Brain microvascular endothelial cell (primary cell): ENCODE measurements at regions not wholly inside any gene's neighbourhood (a gene's known extent, or its start where the extent isn't known, plus 50 kb on each side); places are given as distances from the start of the nearest gene placed in this dataset.
"Not testable (repeated sequence)": the region's sequence is repeated elsewhere in the genome, so short reads cannot be mapped to it uniquely, and the experiment has no call there.

Source experiments
- DNase-seq: peaks from one replicate; pipeline ENCODE4 v3.0.0-alpha.2; 2020
- H3K27ac ChIP-seq: fragments of 250-450 bp; sonication (Bioruptor Pico); 2 replicates; pipeline ENCODE4 v1.5.1; 2020; ENCODE audit warnings: mild to moderate bottlenecking, moderate library complexity
- H3K27me3 ChIP-seq: fragments of 250-450 bp; sonication (Bioruptor Pico); replicated peaks from 2 replicates; pipeline ENCODE4 v1.5.1; 2020; ENCODE audit warnings: mild to moderate bottlenecking
- H3K36me3 ChIP-seq: fragments of 250-450 bp; sonication (Bioruptor Pico); replicated peaks from 2 replicates; pipeline ENCODE4 v1.5.1; 2020; ENCODE audit warnings: mild to moderate bottlenecking
- H3K4me3 ChIP-seq: 2 replicates; pipeline ENCODE4 v1.5.1; 2011; ENCODE audit warnings: low read depth, mild to moderate bottlenecking, control low read depth, low read length, moderate library complexity
- CTCF ChIP-seq: IDR thresholded peaks from 2 replicates; pipeline ENCODE4 v1.5.1; 2011; ENCODE audit warnings: low read depth, mild to moderate bottlenecking, moderate library complexity, low read length, control low read depth, inconsistent platforms; ENCODE audit errors: missing control alignments
- in situ Hi-C: cut with HindIII; loops from 2 replicates; pipeline ENCODE4 v1.10.0; 2017; ENCODE audit warnings: low sequenced_read_pairs, low pct_ligation_motif_present

GRCh38 chr10:36781570-36781969, 343.8 kb upstream of the ANKRD30A start:
- Histone ChIP-seq H3K36me3 (no peaks in the 10 kb centered on the region), H3K4me3 (no peak overlapping the region), H3K27me3 (no peaks in the 10 kb centered on the region), H3K27ac (no peak overlapping the region)
- DNase-seq, result no peak
- in situ Hi-C loops, result loop anchor here (25.0 kb wide), 1 partner anchor 1144 kb away; the partner anchor contains the start of gene FZD8
- TF ChIP-seq CTCF, result no peak

GRCh38 chr10:36780158-36780557, 345.2 kb upstream of the ANKRD30A start:
- no peak for TF ChIP-seq CTCF
- Histone ChIP-seq H3K36me3 (no peaks in the 10 kb centered on the region), H3K27me3 (no peaks in the 10 kb centered on the region), H3K4me3 (no peak overlapping the region), H3K27ac (no peak overlapping the region)
- DNase-seq, result no peak
- in situ Hi-C loops, result loop anchor here (25.0 kb wide), 1 partner anchor 1143 kb away; the partner anchor contains the start of gene FZD8

GRCh38 chr10:36779238-36779846, 346.1 kb upstream of the ANKRD30A start:
- DNase-seq, result peak; percentile 65

GRCh38 chr10:36778651-36779050, 346.7 kb upstream of the ANKRD30A start:
- in situ Hi-C loops, result loop anchor here (25.0 kb wide), 1 partner anchor 1141 kb away; the partner anchor contains the start of gene FZD8
- H3K27me3 ChIP-seq, result no peaks in the 10 kb centered on the region
- H3K4me3 ChIP-seq, result no peak overlapping the region
- no peaks in the 10 kb centered on the region for H3K36me3 ChIP-seq
- no peak for DNase-seq
- no peak for TF ChIP-seq CTCF
- H3K27ac ChIP-seq, result no peak overlapping the region

More at GRCh38 chr10:36779238-36779846, 346.1 kb upstream of the ANKRD30A start:
- in situ Hi-C loops, result loop anchor here (25.0 kb wide), 1 partner anchor 1142 kb away; the partner anchor contains the start of gene FZD8
- Histone ChIP-seq H3K27ac (no peak overlapping the region), H3K36me3 (no peaks in the 10 kb centered on the region), H3K27me3 (no peaks in the 10 kb centered on the region), H3K4me3 (no peak overlapping the region)
- TF ChIP-seq CTCF, result peak; percentile 81

GRCh38 chr10:36773652-36774051, 351.7 kb upstream of the ANKRD30A start:
- DNase-seq, result no peak
- no peak for TF ChIP-seq CTCF
- no peaks in the 10 kb centered on the region for H3K27me3 ChIP-seq
- in situ Hi-C loops, result no loop called here
- H3K27ac ChIP-seq, result no peak overlapping the region
- H3K4me3 ChIP-seq, result no peak overlapping the region
- no peaks in the 10 kb centered on the region for H3K36me3 ChIP-seq

GRCh38 chr10:36771725-36772124, 353.7 kb upstream of the ANKRD30A start:
- H3K27me3 ChIP-seq, result no peaks in the 10 kb centered on the region
- H3K27ac ChIP-seq, result no peak overlapping the region
- TF ChIP-seq CTCF, result no peak
- no peak overlapping the region for H3K4me3 ChIP-seq
- in situ Hi-C loops, result no loop called here
- no peak for DNase-seq
- no peaks in the 10 kb centered on the region for H3K36me3 ChIP-seq

GRCh38 chr10:36769741-36770140, 355.7 kb upstream of the ANKRD30A start:
- H3K36me3 ChIP-seq, H3K27ac ChIP-seq, H3K27me3 ChIP-seq, H3K4me3 ChIP-seq, in situ Hi-C loops, DNase-seq: not testable (repeated sequence)
